IMR-90 (cell line): ENCODE measurements at regions not wholly inside any gene's neighbourhood (a gene's known extent, or its start where the extent isn't known, plus 50 kb on each side); places are given as distances from the start of the nearest gene placed in this dataset.
A peak's percentile ranks its signal among the peaks of the same experiment; 100 is the strongest.

Experiments used
- ATAC-seq: fragments of 200-7000 bp; cut with Tn5 transposase; 2 replicates; pipeline ENCODE4 v1.9.1; 2020; ENCODE audit warnings: low read depth, mild to moderate bottlenecking, moderate library complexity
- BruUV-seq: library from RNA; stranded (reverse); fragments of 400-500 nt; replicated peaks from 2 replicates; lab custom pipeline; 2021; lab: Mats Ljungman, UMichigan
- CTCF ChIA-PET: fragments of 300-600 bp; formaldehyde crosslinking; extraction: SDS; loops from one replicate; lab custom pipeline; 2021; ENCODE audit warnings: antibody characterized with exemption; lab: Yijun Ruan, JAX
- POLR2A ChIA-PET: fragments of 300-600 bp; sonication (Branson Sonifier 250); formaldehyde crosslinking; loops from one replicate; lab custom pipeline; 2022; ENCODE audit warnings: antibody characterized with exemption; ENCODE audit not compliant: unreplicated experiment; lab: Charles Lee
- DNase-seq: peaks from one replicate; pipeline ENCODE4 v3.0.0; 2013
- H2AFZ ChIP-seq: replicated peaks from 2 replicates; pipeline ENCODE3; 2013; ENCODE audit warnings: low read length, mild to moderate bottlenecking; ENCODE audit not compliant: poor library complexity
- H2AK5ac ChIP-seq: 2 replicates; pipeline ENCODE4 v1.6.1; 2013; ENCODE audit warnings: low read depth, low read length, inconsistent platforms
- H2AK9ac ChIP-seq: replicated peaks from 2 replicates; pipeline ENCODE3; 2013; ENCODE audit warnings: mild to moderate bottlenecking, low read depth, low read length, moderate library complexity; ENCODE audit not compliant: poor library complexity
- H2BK120ac ChIP-seq: 2 replicates; pipeline ENCODE4 v1.6.1; 2013; ENCODE audit warnings: low read depth, low read length, inconsistent platforms
- H2BK15ac ChIP-seq: 3 replicates; pipeline ENCODE4 v1.6.1; 2013; ENCODE audit warnings: low read depth, low read length, inconsistent platforms
- H2BK20ac ChIP-seq: 2 replicates; pipeline ENCODE4 v1.6.1; 2013; ENCODE audit warnings: low read depth, mild to moderate bottlenecking, inconsistent platforms, low read length, moderate library complexity
- H2BK5ac ChIP-seq: 2 replicates; pipeline ENCODE4 v1.6.1; 2013; ENCODE audit warnings: mild to moderate bottlenecking, low read depth, low read length, inconsistent platforms; ENCODE audit not compliant: poor library complexity, severe bottlenecking
- H3K14ac ChIP-seq: replicated peaks from 2 replicates; pipeline ENCODE4 v1.6.1; 2013; ENCODE audit warnings: low read depth, low read length, inconsistent platforms
- H3K18ac ChIP-seq: 2 replicates; pipeline ENCODE4 v1.6.1; 2013; ENCODE audit warnings: low read depth, low read length, control low read depth
- H3K23ac ChIP-seq: 2 replicates; pipeline ENCODE4 v1.6.1; 2013; ENCODE audit warnings: low read depth, low read length, inconsistent platforms
- H3K27ac ChIP-seq: 2 replicates; pipeline ENCODE4 v1.5.1; 2013; ENCODE audit warnings: mild to moderate bottlenecking, control low read depth, low read length; ENCODE audit not compliant: insufficient read depth
- H3K27me3 ChIP-seq: 2 replicates; pipeline ENCODE4 v1.6.1; 2013; ENCODE audit warnings: low read length; ENCODE audit not compliant: control insufficient read depth, insufficient read depth
- H3K36me3 ChIP-seq: 2 replicates; pipeline ENCODE4 v1.6.1; 2013; ENCODE audit warnings: low read length, mixed read lengths; ENCODE audit not compliant: control insufficient read depth, insufficient read depth
- H3K4ac ChIP-seq: 2 replicates; pipeline ENCODE4 v1.6.1; 2013; ENCODE audit warnings: low read depth, low read length, inconsistent platforms
- H3K4me1 ChIP-seq: 2 replicates; pipeline ENCODE4 v1.6.1; 2013; ENCODE audit warnings: low read length, mixed read lengths; ENCODE audit not compliant: control insufficient read depth, insufficient read depth
- H3K4me2 ChIP-seq: 2 replicates; pipeline ENCODE4 v1.6.1; 2013; ENCODE audit warnings: low read depth, mild to moderate bottlenecking, control low read depth, low read length, moderate library complexity
- H3K4me3 ChIP-seq: 2 replicates; pipeline ENCODE4 v1.5.1; 2013; ENCODE audit warnings: low read depth, mild to moderate bottlenecking, control low read depth, low read length, moderate library complexity; ENCODE audit not compliant: insufficient read depth
- H3K56ac ChIP-seq: 2 replicates; pipeline ENCODE4 v1.6.1; 2013; ENCODE audit warnings: low read length, inconsistent platforms; ENCODE audit not compliant: insufficient read depth; ENCODE audit errors: extremely low read depth
- H3K79me1 ChIP-seq, 2 experiments: 2 replicates each; pipeline ENCODE4 v1.6.1; 2013; ENCODE audit warnings: low read length in 2 of 2, inconsistent platforms in 1 of 2, low read depth in 1 of 2
- H3K9ac ChIP-seq: 2 replicates; pipeline ENCODE4 v1.6.1; 2013; ENCODE audit warnings: low read depth, low read length, control low read depth
- H3K9me1 ChIP-seq: 2 replicates; pipeline ENCODE4 v1.6.1; 2013; ENCODE audit warnings: low read length, inconsistent platforms; ENCODE audit not compliant: insufficient read depth
- H3K9me3 ChIP-seq: 2 replicates; pipeline ENCODE4 v1.6.1; 2013; ENCODE audit warnings: low read length; ENCODE audit not compliant: control insufficient read depth, insufficient read depth
- H4K20me1 ChIP-seq: 2 replicates; pipeline ENCODE4 v1.6.1; 2013; ENCODE audit warnings: low read length, inconsistent platforms; ENCODE audit not compliant: insufficient read depth
- H4K5ac ChIP-seq: 2 replicates; pipeline ENCODE4 v1.6.1; 2013; ENCODE audit warnings: mild to moderate bottlenecking, low read depth, low read length, control low read depth
- H4K8ac ChIP-seq, 2 experiments: 2 replicates each; pipeline ENCODE4 v1.6.1; 2013; ENCODE audit warnings: low read depth in 2 of 2, low read length in 2 of 2, control low read depth in 1 of 2, inconsistent platforms in 1 of 2
- H4K91ac ChIP-seq: 2 replicates; pipeline ENCODE4 v1.6.1; 2013; ENCODE audit warnings: low read depth, low read length, inconsistent platforms; ENCODE audit not compliant: insufficient read depth
- NFE2L2 ChIP-seq: fragments of 150-350 bp; IDR thresholded peaks from 2 replicates; pipeline ENCODE4 v1.6.1; 2016; ENCODE audit warnings: low read depth, mild to moderate bottlenecking, low read length
- RCOR1 ChIP-seq: IDR thresholded peaks from 2 replicates; pipeline ENCODE4 v1.6.1; 2012; ENCODE audit warnings: mild to moderate bottlenecking, low read length, improper control_type of control experiment; ENCODE audit not compliant: insufficient replicate concordance
- WGBS, 2 experiments: methylation state at CpG; one replicate each; pipeline versions ENCODE4 v1.1.5 to v1.1.7; 2013; ENCODE audit warnings: missing lambda C conversion rate in 2 of 2; ENCODE audit not compliant: insufficient read length in 1 of 2; ENCODE audit errors: extremely low coverage in 2 of 2; 5-methylcytosine and 5-hydroxymethylcytosine counted together
- dilution Hi-C: fragments of 300-500 bp; cut with HindIII; formaldehyde crosslinking; loops from one replicate; pipeline ENCODE4 v1.14.3; 2018; ENCODE audit warnings: low sequenced_read_pairs; ENCODE audit not compliant: unreplicated experiment
- in situ Hi-C: fragments of 300-500 bp; cut with MboI; formaldehyde crosslinking; loops from 3 replicates; pipeline ENCODE4 v1.14.3; 2019; ENCODE audit warnings: low sequenced_read_pairs, inconsistent platforms, mixed read lengths
- intact Hi-C: fragments of 100-400 bp; cut with micrococcal nuclease; formaldehyde crosslinking; loops from 2 replicates; pipeline ENCODE4 v1.10.0; 2022

DNA sequence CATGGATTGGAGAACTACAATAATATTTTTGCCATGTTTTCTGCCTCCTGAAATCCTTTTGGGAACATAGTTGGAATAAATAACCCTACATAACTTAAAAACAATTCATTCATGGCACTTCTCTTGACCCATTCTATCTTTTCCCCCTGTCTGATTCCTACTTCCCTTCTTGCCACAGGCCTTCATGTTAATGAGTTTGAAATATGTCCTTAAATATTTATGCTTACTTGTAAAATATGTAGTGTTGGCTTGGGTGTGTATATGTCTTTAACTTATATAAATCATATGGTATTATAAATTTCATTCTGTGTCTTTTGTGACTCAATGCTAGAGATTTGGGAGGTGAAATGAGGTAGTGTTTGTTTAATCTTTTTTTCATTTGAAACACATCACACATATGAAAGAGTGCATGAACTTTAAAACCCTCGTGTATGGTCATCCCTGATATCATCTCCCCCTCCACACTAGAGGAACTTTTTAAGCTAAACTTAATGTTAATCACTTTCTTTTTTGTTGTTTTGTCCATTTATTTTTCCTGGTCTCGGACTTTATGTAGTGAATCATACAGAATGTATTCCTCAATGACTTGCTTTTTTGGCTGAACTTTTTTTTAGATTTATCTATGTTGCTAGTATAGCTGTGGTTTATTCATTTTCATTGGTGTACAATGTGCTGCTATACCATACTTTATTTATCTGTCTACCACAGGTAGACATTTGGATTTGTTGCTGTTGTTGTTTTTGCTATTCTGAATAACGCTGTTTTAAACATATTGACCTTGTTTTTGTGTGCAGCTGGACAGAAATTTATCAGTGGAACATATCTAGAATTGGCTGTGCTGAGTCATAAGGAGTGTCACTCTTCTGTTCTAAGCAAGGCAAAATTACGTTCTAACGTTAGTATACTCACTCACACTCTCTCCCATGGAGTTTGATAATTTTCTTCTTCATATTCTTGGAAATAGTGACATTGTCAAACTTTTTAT, 441.6 kb downstream of the PLPP3 start:
- intact Hi-C loops, result no loop called here
- Histone ChIP-seq H4K8ac (no peak overlapping the region), H3K4me2 (peak overlapping the region; percentile 60; the same call in 1 of the 2 replicates), H3K18ac (peak overlapping the region; percentile 50; the same call in 1 of the 2 replicates), H4K91ac (no peak overlapping the region), H2BK5ac (no peak overlapping the region), H3K9me3 (no peaks in the 10 kb centered on the region), H3K9ac (no peak overlapping the region), H2BK20ac (no peak overlapping the region), H2BK15ac (no peak overlapping the region), H4K20me1 (no peaks in the 10 kb centered on the region), H3K4ac (no peak overlapping the region), H3K9me1 (no peaks in the 10 kb centered on the region), H3K4me3 (no peak overlapping the region), H3K56ac (no peak overlapping the region), H4K5ac (peak overlapping the region; percentile 8; the same call in 1 of the 2 replicates), H3K23ac (no peak overlapping the region), H3K36me3 (no peaks in the 10 kb centered on the region), H2BK120ac (no peak overlapping the region), H3K79me1 (no peaks in the 10 kb centered on the region), H2AFZ (no peak overlapping the region), H3K27me3 (no peaks in the 10 kb centered on the region), H3K27ac (peak overlapping the region; percentile 56; the same call in 1 of the 2 replicates), H3K14ac (no peak overlapping the region), H3K4me1 (peaks cover 2% of the 10 kb centered on the region; the same call in 1 of the 2 replicates), H2AK5ac (no peak overlapping the region), H2AK9ac (no peak overlapping the region)
- no CpG with 5 or more reads among the region's 5 CpGs for whole genome bisulfite sequencing, 2 experiments
- peak; percentile 69 for ATAC-seq
- dilution Hi-C loops, result no loop called here
- BruUV-seq, result no TSS peak
- in situ Hi-C loops, result no loop called here
- ChIA-PET POLR2A (no interaction called here), CTCF (interaction anchor here (0.5 to 1.5 kb wide), 3 partner anchors 9 to 564 kb away, joined by 3 to 6 read pairs (median 3); no protein-coding TSS in a partner anchor)
- no peak for TF ChIP-seq RCOR1
- TF ChIP-seq NFE2L2, result peak; percentile 25; the same call in 1 of the 2 replicates
- DNase-seq, result peak; percentile 63
